ENCODE measurements at regions not wholly inside any gene's neighbourhood (a gene's known extent, or its start where the extent isn't known, plus 50 kb on each side); places are given as distances from the start of the nearest gene placed in this dataset.

GRCh38 chr5:35320029-35320428 is 89.7 kb upstream of the PRLR start:
- TF ChIP-seq POLR2AphosphoS5 (IDR thresholded peaks at IDR 0.05): no peak
- no peak for TF ChIP-seq CTCF (IDR thresholded peaks at IDR 0.05)
- no peak for TF ChIP-seq EP300 (IDR thresholded peaks at IDR 0.05)
- no peak for TF ChIP-seq POLR2A (IDR thresholded peaks at IDR 0.05)
- H3K4me1 ChIP-seq: peaks cover 8% of the 10 kb centered on the region
- no peak for DNase-seq (ENCODE audit: low spot score in 2 of 2)
- H3K36me3 ChIP-seq: no peaks in the 10 kb centered on the region
- no peak overlapping the region for H3K4me3 ChIP-seq
- 86% methylated on average over 3 of the region's 3 CpGs for WGBS
- no peaks in the 10 kb centered on the region for H3K9me3 ChIP-seq
- H3K27me3 ChIP-seq: no peaks in the 10 kb centered on the region
- no peak overlapping the region for H3K27ac ChIP-seq

- peaks cover 8% of the 10 kb centered on the region for H3K4me1 ChIP-seq
- WGBS: 47% methylated on average over 4 of the region's 4 CpGs
- H3K36me3 ChIP-seq: no peaks in the 10 kb centered on the region
- H3K27ac ChIP-seq: no peak overlapping the region
- no peak overlapping the region for H3K4me3 ChIP-seq
- no peaks in the 10 kb centered on the region for H3K27me3 ChIP-seq
- H3K9me3 ChIP-seq: no peaks in the 10 kb centered on the region
- DNase-seq (ENCODE audit: low spot score in 2 of 2): peak; percentile 80 to 87
- TF ChIP-seq POLR2A (IDR thresholded peaks at IDR 0.05) (no peak), EP300 (IDR thresholded peaks at IDR 0.05) (no peak), POLR2AphosphoS5 (IDR thresholded peaks at IDR 0.05) (no peak), CTCF (IDR thresholded peaks at IDR 0.05) (no peak)
Observed at GRCh38 chr5:35319333-35320002, 89.2 kb upstream of the PRLR start.

DNA sequence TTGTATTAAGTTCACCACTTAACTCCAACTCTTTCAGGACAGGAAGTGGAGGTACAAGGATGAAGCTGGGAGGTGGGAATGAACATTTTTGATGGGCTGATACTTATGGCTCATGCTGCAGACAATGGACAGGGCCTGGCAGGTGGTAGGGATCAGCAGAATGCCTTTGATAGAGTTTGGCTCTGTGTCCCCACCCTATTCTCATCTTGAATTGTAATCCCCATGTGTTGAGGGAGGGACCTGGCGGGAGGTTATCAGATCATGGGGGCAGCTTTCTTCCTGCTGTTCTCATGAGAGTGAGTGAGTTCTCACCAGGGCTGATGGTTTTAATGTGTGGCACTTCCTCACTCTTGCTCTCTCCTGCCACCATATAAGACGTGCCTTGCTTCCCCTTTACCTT is 87.3 kb upstream of the PRLR start:
- Histone ChIP-seq H3K27me3 (no peaks in the 10 kb centered on the region), H3K9me3 (no peaks in the 10 kb centered on the region), H3K4me1 (peaks cover 12% of the 10 kb centered on the region), H3K36me3 (no peaks in the 10 kb centered on the region), H3K27ac (no peak overlapping the region), H3K4me3 (no peak overlapping the region)
- TF ChIP-seq EP300 (IDR thresholded peaks at IDR 0.05) (no peak), POLR2A (IDR thresholded peaks at IDR 0.05) (no peak), POLR2AphosphoS5 (IDR thresholded peaks at IDR 0.05) (no peak), CTCF (IDR thresholded peaks at IDR 0.05) (no peak)
- 91% methylated on average over 2 of the region's 2 CpGs for WGBS
- no peak for DNase-seq (ENCODE audit: low spot score in 2 of 2)

- Histone ChIP-seq H3K36me3 (no peaks in the 10 kb centered on the region), H3K4me1 (peaks cover 12% of the 10 kb centered on the region), H3K27me3 (no peaks in the 10 kb centered on the region), H3K4me3 (no peak overlapping the region), H3K9me3 (no peaks in the 10 kb centered on the region), H3K27ac (no peak overlapping the region)
- DNase-seq (ENCODE audit: low spot score in 2 of 2): no peak
- WGBS: 57% methylated on average over 4 of the region's 4 CpGs
- TF ChIP-seq EP300 (IDR thresholded peaks at IDR 0.05) (no peak), POLR2AphosphoS5 (IDR thresholded peaks at IDR 0.05) (no peak), CTCF (IDR thresholded peaks at IDR 0.05) (no peak), POLR2A (IDR thresholded peaks at IDR 0.05) (no peak)
Observed at GRCh38 chr5:35316611-35317274, 86.5 kb upstream of the PRLR start.

DNA sequence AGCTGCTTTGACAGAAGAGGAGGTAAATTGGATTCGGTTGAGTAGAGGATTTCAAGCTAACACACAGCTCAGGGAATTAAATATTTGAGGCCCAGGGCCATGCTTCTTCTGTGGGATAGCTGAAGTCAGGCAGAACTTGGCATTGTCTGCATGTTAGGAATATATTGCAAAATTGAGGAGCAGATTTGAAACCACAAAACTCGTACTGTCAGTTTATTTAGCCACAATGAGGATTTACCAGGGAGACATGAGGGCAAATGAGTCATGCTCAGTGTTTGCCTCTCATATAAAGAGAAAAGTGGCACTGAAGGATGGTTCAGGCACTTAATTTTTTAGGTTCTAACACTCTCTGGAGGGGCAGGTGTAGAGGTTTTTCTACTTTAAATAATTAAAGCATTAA is 83.0 kb upstream of the PRLR start:
- Histone ChIP-seq H3K36me3 (no peaks in the 10 kb centered on the region), H3K9me3 (no peaks in the 10 kb centered on the region), H3K27ac (no peak overlapping the region), H3K4me1 (peaks cover 21% of the 10 kb centered on the region), H3K27me3 (no peaks in the 10 kb centered on the region), H3K4me3 (no peak overlapping the region)
- no peak for DNase-seq (ENCODE audit: low spot score in 2 of 2)
- 26% methylated on average over 2 of the region's 2 CpGs for whole genome bisulfite sequencing
- TF ChIP-seq POLR2A (IDR thresholded peaks at IDR 0.05) (no peak), POLR2AphosphoS5 (IDR thresholded peaks at IDR 0.05) (peak in 1 of 3 donors; percentile 22)

Measured in suprapubic skin (tissue), 4 donors.